Activated naive CD8-positive, alpha-beta T cell (primary cell): ENCODE measurements at regions not wholly inside any gene's neighbourhood (a gene's known extent, or its start where the extent isn't known, plus 50 kb on each side); places are given as distances from the start of the nearest gene placed in this dataset.

Source experiments
- H3K27ac Mint-ChIP-seq: one replicate; pipeline ENCODE4 v1.8.0; 2021; ENCODE audit warnings: mixed read lengths
- H3K27me3 Mint-ChIP-seq: one replicate; pipeline ENCODE4 v1.8.0; 2021; ENCODE audit warnings: mixed read lengths
- H3K36me3 Mint-ChIP-seq: one replicate; pipeline ENCODE4 v1.8.0; 2021; ENCODE audit warnings: mixed read lengths
- H3K4me1 Mint-ChIP-seq: one replicate; pipeline ENCODE4 v1.8.0; 2021; ENCODE audit warnings: low read depth, mixed read lengths
- H3K4me3 Mint-ChIP-seq: one replicate; pipeline ENCODE4 v1.8.0; 2021; ENCODE audit warnings: mild to moderate bottlenecking, mixed read lengths
- H3K9me3 Mint-ChIP-seq: one replicate; pipeline ENCODE4 v1.8.0; 2021; ENCODE audit warnings: low read depth, mixed read lengths

DNA sequence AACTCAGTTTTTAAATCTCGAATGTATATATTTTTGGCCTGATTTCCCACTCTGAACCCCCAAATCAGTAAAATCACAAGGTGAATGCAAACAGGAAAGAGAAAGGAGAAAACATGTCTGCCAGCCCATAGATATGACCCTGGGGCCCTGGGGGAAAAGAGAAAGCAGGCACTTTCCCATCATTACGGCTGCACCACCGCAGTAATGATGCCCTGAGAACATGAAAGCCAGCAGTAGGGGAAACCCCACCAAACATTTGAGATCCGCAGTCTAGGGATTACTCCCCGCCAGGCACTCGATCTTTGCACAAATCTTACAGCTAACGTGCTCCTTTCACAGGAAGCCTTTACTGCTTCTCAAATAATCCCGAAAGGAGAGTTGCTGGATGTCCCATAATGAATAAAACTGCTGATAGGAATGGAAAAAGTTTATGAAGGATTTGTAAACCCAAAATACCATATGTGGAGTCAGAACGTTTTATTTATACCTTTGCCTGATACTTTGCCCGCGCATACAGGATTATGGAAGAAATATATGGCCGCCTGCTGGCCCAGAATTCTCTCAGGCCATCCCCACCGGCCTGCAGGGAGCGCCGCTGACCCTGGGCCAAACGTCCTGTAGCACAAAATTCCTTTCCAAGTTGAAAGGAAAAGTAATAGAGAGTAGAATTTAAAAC lies 180.0 kb upstream of the INHBA start:
- Mint-ChIP-seq H3K9me3 (peaks cover 14% of the 10 kb centered on the region), H3K27me3 (no peaks in the 10 kb centered on the region), H3K4me1 (peaks cover 37% of the 10 kb centered on the region), H3K36me3 (peaks cover 11% of the 10 kb centered on the region), H3K27ac (peak overlapping the region; percentile 99), H3K4me3 (peak overlapping the region; percentile 86)

- Mint-ChIP-seq H3K27me3 (no peaks in the 10 kb centered on the region), H3K36me3 (peaks cover 11% of the 10 kb centered on the region), H3K4me3 (peak overlapping the region; percentile 86), H3K27ac (peak overlapping the region; percentile 99), H3K4me1 (peaks cover 37% of the 10 kb centered on the region), H3K9me3 (peaks cover 14% of the 10 kb centered on the region)
These were observed 179.4 kb upstream of the INHBA start for GRCh38 chr7:41882256-41882655.

DNA sequence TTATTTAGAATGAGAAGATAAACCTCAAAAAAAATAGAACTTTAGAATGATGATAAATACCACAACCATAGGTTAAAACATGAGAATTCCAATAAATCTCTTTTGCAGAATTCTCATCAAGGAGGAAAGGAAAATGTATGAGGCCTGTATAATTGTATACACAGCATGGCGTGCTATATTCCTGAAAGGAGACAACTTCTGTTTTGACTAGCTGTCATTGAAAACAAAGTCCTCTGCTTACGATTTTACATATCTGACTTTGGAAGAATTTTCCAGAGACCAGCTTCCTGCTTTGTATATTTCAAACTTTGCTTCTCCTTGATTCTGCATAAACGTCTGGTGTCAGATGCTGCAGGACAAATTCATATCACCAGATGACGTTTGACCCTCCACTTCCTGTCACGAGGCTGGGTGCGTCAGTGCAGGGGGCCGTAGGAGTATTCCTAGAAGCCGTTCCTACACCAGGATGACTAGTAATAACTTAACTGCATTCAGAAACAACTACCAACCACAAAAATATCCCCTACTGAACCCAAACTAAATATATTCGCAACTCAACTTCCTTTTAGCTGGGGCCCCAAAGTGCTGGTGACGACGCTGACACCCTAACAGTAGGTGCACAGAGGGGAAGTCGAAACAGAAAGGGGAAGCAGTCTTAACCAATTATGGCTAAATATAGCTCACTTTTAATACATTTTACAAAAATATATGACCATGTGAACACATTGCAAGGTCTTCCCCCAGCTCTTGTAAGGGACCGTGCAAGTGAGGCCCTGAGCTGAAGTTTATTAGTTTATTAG lies 178.6 kb upstream of the INHBA start:
- peaks cover 14% of the 10 kb centered on the region for H3K9me3 Mint-ChIP-seq

DNA sequence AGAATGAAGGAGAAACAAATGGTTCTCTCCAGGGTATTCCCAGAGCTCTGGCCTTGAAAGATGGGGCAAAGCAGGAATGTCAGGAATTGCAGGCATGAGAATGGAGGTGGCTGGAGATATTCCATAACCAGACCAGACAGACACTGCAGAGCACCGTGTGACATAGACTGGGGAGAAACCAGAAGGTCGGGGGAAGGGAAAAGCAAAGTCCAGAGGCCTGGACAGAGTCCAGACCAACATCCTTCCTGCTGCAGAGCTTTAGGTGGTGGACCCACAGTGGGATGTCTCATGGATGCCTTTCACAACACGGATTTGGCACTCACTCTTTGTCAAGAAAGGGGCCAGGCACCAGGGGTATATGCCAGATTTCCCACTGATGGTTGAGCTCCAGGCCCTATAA lies 177.2 kb upstream of the INHBA start:
- H3K36me3 Mint-ChIP-seq = peaks cover 11% of the 10 kb centered on the region
- peaks cover 2% of the 10 kb centered on the region for H3K27me3 Mint-ChIP-seq
- H3K4me1 Mint-ChIP-seq = peaks cover 33% of the 10 kb centered on the region
- no peak overlapping the region for H3K4me3 Mint-ChIP-seq
- H3K9me3 Mint-ChIP-seq = peaks cover 14% of the 10 kb centered on the region
- H3K27ac Mint-ChIP-seq = peak overlapping the region; percentile 99

More for the DNA sequence above, 178.6 kb upstream of the INHBA start:
- H3K36me3 Mint-ChIP-seq = peaks cover 11% of the 10 kb centered on the region
- peaks cover 37% of the 10 kb centered on the region for H3K4me1 Mint-ChIP-seq
- H3K4me3 Mint-ChIP-seq = peak overlapping the region; percentile 86
- peak overlapping the region; percentile 99 for H3K27ac Mint-ChIP-seq
- H3K27me3 Mint-ChIP-seq = no peaks in the 10 kb centered on the region

DNA sequence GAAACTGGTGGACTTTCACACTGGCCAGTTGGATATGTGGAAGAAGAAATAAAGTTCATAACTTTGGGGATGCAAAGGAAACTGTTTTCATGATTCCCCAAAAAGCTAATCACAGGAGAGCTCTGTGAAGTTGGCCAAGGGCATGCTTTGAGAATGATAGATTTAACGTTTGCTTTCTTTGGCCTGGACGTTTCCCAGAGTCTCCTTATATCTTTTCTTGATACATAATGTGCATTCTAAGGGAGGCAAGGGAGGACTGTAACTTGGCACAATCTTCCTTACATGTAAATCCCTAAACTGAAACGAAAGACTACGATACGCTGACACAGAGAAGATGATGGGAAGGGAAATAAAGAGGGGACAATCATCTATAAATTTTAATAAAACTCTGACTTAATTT lies 176.5 kb upstream of the INHBA start:
- Mint-ChIP-seq H3K27me3 (peaks cover 2% of the 10 kb centered on the region), H3K4me1 (peaks cover 31% of the 10 kb centered on the region), H3K9me3 (peaks cover 14% of the 10 kb centered on the region), H3K27ac (peak overlapping the region; percentile 99), H3K36me3 (peaks cover 11% of the 10 kb centered on the region), H3K4me3 (no peak overlapping the region)

GRCh38 chr7:41878309-41879295 lies 175.7 kb upstream of the INHBA start:
- Mint-ChIP-seq H3K27ac (no peak overlapping the region), H3K4me3 (no peak overlapping the region), H3K9me3 (peaks cover 14% of the 10 kb centered on the region), H3K36me3 (peaks cover 11% of the 10 kb centered on the region), H3K27me3 (peaks cover 2% of the 10 kb centered on the region), H3K4me1 (peaks cover 31% of the 10 kb centered on the region)

DNA sequence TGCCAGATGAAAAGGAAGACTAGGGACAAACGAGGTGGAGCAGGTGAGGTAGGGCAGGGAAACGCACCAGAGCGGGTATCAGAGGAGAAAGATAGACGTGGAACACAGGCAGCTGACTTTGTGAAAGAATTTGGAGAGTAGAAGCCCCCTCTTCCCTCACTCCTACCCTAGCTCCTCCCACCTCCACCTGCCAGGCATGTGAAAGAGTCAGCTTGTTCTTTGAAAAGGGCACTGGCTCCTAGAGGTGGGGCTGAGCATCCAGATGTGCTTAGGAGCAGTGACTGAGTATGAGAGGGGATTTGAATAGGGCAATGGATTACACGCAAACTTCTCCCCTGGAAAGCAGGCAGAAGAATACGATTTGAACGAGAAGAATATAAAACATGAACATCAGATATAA lies 174.2 kb upstream of the INHBA start:
- Mint-ChIP-seq H3K27ac (peak overlapping the region; percentile 16), H3K36me3 (peaks cover 11% of the 10 kb centered on the region), H3K4me3 (no peak overlapping the region), H3K4me1 (peaks cover 20% of the 10 kb centered on the region), H3K9me3 (peaks cover 5% of the 10 kb centered on the region), H3K27me3 (peaks cover 2% of the 10 kb centered on the region)

- Mint-ChIP-seq H3K4me3 (no peak overlapping the region), H3K27me3 (peaks cover 6% of the 10 kb centered on the region), H3K4me1 (peaks cover 6% of the 10 kb centered on the region), H3K27ac (no peak overlapping the region), H3K9me3 (peaks cover 3% of the 10 kb centered on the region), H3K36me3 (peaks cover 5% of the 10 kb centered on the region)
These were observed 172.6 kb upstream of the INHBA start for GRCh38 chr7:41875513-41875912.

DNA sequence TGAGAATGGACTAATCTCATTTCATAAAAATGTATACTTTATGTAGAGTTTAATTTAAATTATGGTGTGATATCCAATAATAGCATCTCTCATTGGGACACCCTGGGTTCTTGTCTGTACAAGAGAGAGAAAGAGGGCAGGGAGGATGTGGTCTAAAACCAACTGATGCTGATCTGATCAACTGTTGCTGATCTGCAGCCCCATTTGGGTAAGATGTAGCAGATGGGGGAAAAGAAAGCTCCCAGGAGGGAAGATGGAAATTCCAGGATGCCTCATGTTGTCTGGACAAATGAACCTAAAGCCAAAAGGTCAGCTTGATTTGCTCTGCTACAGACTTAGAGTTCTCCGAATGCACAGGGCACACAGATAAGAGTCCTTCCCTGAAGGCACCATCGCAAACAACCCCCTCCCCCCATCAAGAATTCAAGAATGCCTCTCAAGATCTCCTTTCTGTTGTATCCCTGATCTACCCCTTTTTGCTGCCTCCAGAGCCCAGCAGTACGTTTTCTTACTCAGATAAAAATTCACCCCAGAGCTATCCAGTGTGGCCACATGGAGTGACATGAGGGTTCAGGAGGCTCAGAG lies 171.4 kb upstream of the INHBA start:
- H3K27ac Mint-ChIP-seq = no peak overlapping the region
- H3K27me3 Mint-ChIP-seq = peaks cover 7% of the 10 kb centered on the region
- no peak overlapping the region for H3K4me3 Mint-ChIP-seq
- H3K9me3 Mint-ChIP-seq = no peaks in the 10 kb centered on the region
- no peaks in the 10 kb centered on the region for H3K36me3 Mint-ChIP-seq
- H3K4me1 Mint-ChIP-seq = peaks cover 11% of the 10 kb centered on the region

DNA sequence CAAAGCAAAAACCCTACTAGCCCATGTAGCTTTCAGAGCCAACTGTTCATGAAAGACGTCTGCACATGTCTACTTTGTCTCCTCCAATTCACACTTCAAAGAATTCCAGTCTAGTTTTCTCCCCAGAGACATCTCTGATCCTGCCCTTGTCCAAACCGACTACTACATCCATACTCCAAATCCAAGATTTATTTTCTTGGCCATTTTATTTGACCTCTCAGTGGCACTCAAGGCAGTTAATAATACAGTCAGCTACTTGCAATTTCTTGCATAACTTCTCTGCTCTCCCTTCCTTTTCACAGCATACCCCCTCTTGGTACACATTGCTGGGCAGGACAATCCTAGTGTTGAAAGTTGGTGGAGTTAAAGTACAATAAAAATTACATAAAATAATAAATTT lies 170.9 kb upstream of the INHBA start:
- Mint-ChIP-seq H3K4me3 (no peak overlapping the region), H3K36me3 (no peaks in the 10 kb centered on the region), H3K4me1 (peaks cover 14% of the 10 kb centered on the region), H3K27ac (no peak overlapping the region), H3K27me3 (peaks cover 12% of the 10 kb centered on the region), H3K9me3 (no peaks in the 10 kb centered on the region)

- Mint-ChIP-seq H3K36me3 (no peaks in the 10 kb centered on the region), H3K4me3 (no peak overlapping the region), H3K4me1 (peaks cover 14% of the 10 kb centered on the region), H3K27ac (no peak overlapping the region), H3K27me3 (peaks cover 12% of the 10 kb centered on the region), H3K9me3 (no peaks in the 10 kb centered on the region)
These were observed 170.1 kb upstream of the INHBA start for GRCh38 chr7:41872966-41873365.

- H3K27ac Mint-ChIP-seq = no peak overlapping the region
These were observed 167.7 kb upstream of the INHBA start for GRCh38 chr7:41870461-41871138.

DNA sequence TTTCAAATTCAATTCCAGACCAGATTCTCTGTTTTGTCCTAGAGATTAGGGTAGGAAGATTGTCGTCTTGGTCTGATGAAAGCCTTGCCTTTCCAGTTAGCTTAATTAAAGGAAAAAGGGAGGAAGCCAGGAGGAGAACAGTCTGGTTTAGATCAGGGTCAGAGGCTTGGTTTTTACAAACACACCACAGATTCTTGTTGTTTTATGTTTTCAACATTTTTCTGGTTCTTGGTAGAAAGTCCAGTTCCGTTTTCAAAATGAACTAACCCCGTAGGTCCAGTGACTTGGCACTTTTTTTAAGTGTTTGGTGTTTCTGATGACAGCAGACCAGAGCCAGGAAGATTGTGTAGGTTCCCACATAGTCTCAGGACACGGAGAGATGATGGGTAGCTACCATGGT lies 167.1 kb upstream of the INHBA start:
- Mint-ChIP-seq H3K27me3 (peaks cover 12% of the 10 kb centered on the region), H3K4me1 (peaks cover 14% of the 10 kb centered on the region), H3K36me3 (no peaks in the 10 kb centered on the region), H3K4me3 (no peak overlapping the region), H3K9me3 (peaks cover 6% of the 10 kb centered on the region), H3K27ac (no peak overlapping the region)

More at GRCh38 chr7:41870461-41871138, 167.7 kb upstream of the INHBA start:
- H3K36me3 Mint-ChIP-seq = no peaks in the 10 kb centered on the region
- H3K4me3 Mint-ChIP-seq = no peak overlapping the region
- H3K4me1 Mint-ChIP-seq = peaks cover 14% of the 10 kb centered on the region
- peaks cover 14% of the 10 kb centered on the region for H3K27me3 Mint-ChIP-seq
- peaks cover 6% of the 10 kb centered on the region for H3K9me3 Mint-ChIP-seq

DNA sequence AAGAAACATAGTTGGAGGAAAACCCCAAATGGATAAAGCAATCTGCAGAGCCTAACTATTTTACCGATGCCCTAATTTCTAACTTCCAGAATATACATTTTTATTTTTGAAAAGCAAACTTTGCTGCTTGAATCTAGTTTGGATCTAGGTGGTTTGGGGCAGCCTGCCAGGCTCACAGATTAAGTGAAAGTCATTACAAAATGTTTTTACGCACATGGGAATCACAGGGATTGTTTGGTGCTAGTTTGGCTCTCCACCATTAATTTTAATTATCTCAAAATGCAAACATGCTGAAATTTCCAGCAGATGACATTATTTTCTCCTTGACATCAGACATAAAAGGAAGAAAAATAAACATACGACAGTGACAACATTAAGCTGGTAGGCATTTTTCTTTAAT lies 166.7 kb upstream of the INHBA start:
- no peak overlapping the region for H3K27ac Mint-ChIP-seq
- peaks cover 6% of the 10 kb centered on the region for H3K9me3 Mint-ChIP-seq
- H3K4me3 Mint-ChIP-seq = no peak overlapping the region
- H3K4me1 Mint-ChIP-seq = peaks cover 14% of the 10 kb centered on the region
- peaks cover 12% of the 10 kb centered on the region for H3K27me3 Mint-ChIP-seq
- H3K36me3 Mint-ChIP-seq = no peaks in the 10 kb centered on the region
